ENCODE measurements at regions not wholly inside any gene's neighbourhood (a gene's known extent, or its start where the extent isn't known, plus 50 kb on each side); places are given as distances from the start of the nearest gene placed in this dataset.

DNA sequence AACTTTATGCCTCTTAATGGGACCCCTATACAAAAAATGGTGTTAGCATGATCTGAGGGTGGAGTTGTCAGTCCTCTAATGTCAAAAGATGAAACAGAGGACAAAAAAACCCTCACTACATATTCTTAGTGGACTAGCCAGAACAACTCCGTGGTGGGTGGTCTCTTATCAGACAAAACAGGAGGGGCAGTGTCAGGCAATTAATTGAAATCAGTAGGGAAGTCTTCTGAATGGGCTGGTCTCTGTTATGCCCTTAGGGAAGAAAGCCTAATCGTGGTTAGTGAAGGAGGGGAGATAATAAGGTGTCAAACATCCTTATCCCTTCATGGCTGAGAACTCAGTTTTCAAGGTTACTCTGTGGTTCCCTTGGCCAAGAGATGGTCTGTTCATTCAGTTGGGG is 909.4 kb downstream of the GRID1 start:
- Histone ChIP-seq H3K9me3 (no peaks in the 10 kb centered on the region), H3K27ac (no peak overlapping the region), H3K4me1 (no peaks in the 10 kb centered on the region), H3K36me3 (replicated peaks in 1 of 2; ENCODE audit: insufficient read depth in 1 of 2, low read depth in 2 of 2) (no peaks in the 10 kb centered on the region), H3K27me3 (no peaks in the 10 kb centered on the region), H3K4me3 (no peak overlapping the region)
- WGBS, 2 donors, result 26 to 29% methylated on average over 2 of the region's 2 CpGs
- intact Hi-C loops (cut with DNase I), result no loop called here
- DNase-seq (no peak), ATAC-seq (no peak)
- TF ChIP-seq POLR2A (IDR thresholded peaks at IDR 0.05) (no peak), CTCF (IDR thresholded peaks at IDR 0.05) (no peak)

- no peaks in the 10 kb centered on the region for H3K4me1 ChIP-seq
- no peaks in the 10 kb centered on the region for H3K9me3 ChIP-seq
- no peaks in the 10 kb centered on the region for H3K36me3 ChIP-seq (replicated peaks in 1 of 2; ENCODE audit: insufficient read depth in 1 of 2, low read depth in 2 of 2)
- WGBS, 2 donors, result 69 to 71% methylated on average over 3 of the region's 3 CpGs
- TF ChIP-seq POLR2A (IDR thresholded peaks at IDR 0.05) (no peak), CTCF (IDR thresholded peaks at IDR 0.05) (no peak)
- H3K27ac ChIP-seq, result no peak overlapping the region
- intact Hi-C loops (cut with DNase I), result no loop called here
- no peak overlapping the region for H3K4me3 ChIP-seq
- ATAC-seq (no peak), DNase-seq (no peak)
- no peaks in the 10 kb centered on the region for H3K27me3 ChIP-seq
Observed at GRCh38 chr10:85458324-85458723, 908.3 kb downstream of the GRID1 start.

DNA sequence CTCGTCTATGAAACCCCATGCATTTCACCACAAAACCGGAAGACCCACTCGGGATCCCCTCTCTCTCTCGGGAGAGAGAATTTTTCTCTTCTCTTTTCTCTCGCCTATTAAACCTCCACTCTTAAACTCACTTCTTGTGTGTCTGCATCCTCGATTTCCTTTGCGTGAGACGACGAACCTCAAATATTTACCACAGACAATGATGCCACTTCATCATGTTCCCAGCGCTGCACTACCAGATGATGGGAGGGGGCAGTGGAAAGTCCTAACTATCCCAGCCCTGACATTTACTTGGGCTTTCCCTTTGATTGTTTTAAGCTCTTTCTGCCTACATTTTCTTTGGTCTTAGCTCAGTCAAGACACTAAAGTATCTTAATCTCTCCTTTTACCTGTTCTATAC is 906.7 kb downstream of the GRID1 start:
- intact Hi-C loops (cut with DNase I), result no loop called here

GRCh38 chr10:85464336-85464735 is 902.3 kb downstream of the GRID1 start:
- ATAC-seq (no peak), DNase-seq (no peak)
- Histone ChIP-seq H3K36me3 (replicated peaks in 1 of 2; ENCODE audit: insufficient read depth in 1 of 2, low read depth in 2 of 2) (no peaks in the 10 kb centered on the region), H3K4me1 (no peaks in the 10 kb centered on the region), H3K27ac (no peak overlapping the region), H3K27me3 (no peaks in the 10 kb centered on the region), H3K4me3 (no peak overlapping the region), H3K9me3 (no peaks in the 10 kb centered on the region)
- 78% methylated on average over 2 of the region's 2 CpGs for WGBS, 2 donors
- TF ChIP-seq CTCF (IDR thresholded peaks at IDR 0.05), result no peak
- TF ChIP-seq POLR2A (IDR thresholded peaks at IDR 0.05), result no peak
- intact Hi-C loops (cut with DNase I), result no loop called here

More for the DNA sequence above, 906.7 kb downstream of the GRID1 start:
- Histone ChIP-seq H3K27me3 (no peaks in the 10 kb centered on the region), H3K4me1 (no peaks in the 10 kb centered on the region), H3K36me3 (replicated peaks in 1 of 2; ENCODE audit: insufficient read depth in 1 of 2, low read depth in 2 of 2) (no peaks in the 10 kb centered on the region), H3K27ac (no peak overlapping the region), H3K9me3 (no peaks in the 10 kb centered on the region), H3K4me3 (no peak overlapping the region)
- ATAC-seq, result no peak
- TF ChIP-seq POLR2A (IDR thresholded peaks at IDR 0.05) (no peak), CTCF (IDR thresholded peaks at IDR 0.05) (no peak)
- 73 to 79% methylated on average over 10 of the region's 10 CpGs for WGBS, 2 donors
- DNase-seq, result no peak

DNA sequence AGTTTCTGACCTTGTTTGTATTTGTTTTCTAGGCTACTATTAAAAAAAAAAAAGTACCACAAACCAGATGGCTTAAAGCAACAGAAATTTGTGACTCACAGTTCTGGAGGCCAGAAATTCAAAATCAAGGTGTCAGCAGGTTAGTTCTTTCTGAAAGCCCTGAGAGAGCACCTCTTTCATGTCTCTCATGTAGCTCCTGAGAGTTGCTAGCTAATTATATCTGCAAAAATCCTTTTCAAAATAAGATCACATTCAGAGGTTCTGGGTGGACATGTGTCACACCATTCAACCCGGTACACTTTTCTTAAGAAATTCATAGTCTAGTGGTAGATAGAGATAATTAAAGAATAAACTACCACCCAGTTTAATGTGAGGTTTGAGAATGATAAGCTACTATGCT is 888.6 kb downstream of the GRID1 start:
- no peak overlapping the region for H3K27ac ChIP-seq
- TF ChIP-seq CTCF (IDR thresholded peaks at IDR 0.05) (no peak), POLR2A (IDR thresholded peaks at IDR 0.05) (no peak)
- no peaks in the 10 kb centered on the region for H3K4me1 ChIP-seq
- H3K27me3 ChIP-seq, result no peaks in the 10 kb centered on the region
- 64 to 94% methylated on average over 1 of the region's 1 CpG for WGBS, 2 donors
- intact Hi-C loops (cut with DNase I), result no loop called here
- H3K36me3 ChIP-seq (replicated peaks in 1 of 2; ENCODE audit: insufficient read depth in 1 of 2, low read depth in 2 of 2), result no peaks in the 10 kb centered on the region
- ATAC-seq, result no peak
- H3K4me3 ChIP-seq, result no peak overlapping the region
- H3K9me3 ChIP-seq, result no peaks in the 10 kb centered on the region
- DNase-seq, result no peak
